Fibroblast of pulmonary artery (primary cell): ENCODE measurements at regions not wholly inside any gene's neighbourhood (a gene's known extent, or its start where the extent isn't known, plus 50 kb on each side); places are given as distances from the start of the nearest gene placed in this dataset.

Experiments
- DNase-seq: peaks from one replicate; pipeline ENCODE4 v3.0.0-alpha.2; 2010; ENCODE audit warnings: low read depth
- H3K4me3 ChIP-seq: replicated peaks from 2 replicates; pipeline ENCODE4 v1.5.1; 2011; ENCODE audit warnings: low read depth, mild to moderate bottlenecking, control low read depth, low read length, moderate library complexity
- CTCF ChIP-seq: IDR thresholded peaks from 2 replicates; pipeline ENCODE4 v1.5.1; 2011; ENCODE audit warnings: mild to moderate bottlenecking, control low read depth, low read length, inconsistent platforms; ENCODE audit errors: missing control alignments

GRCh38 chr17:73950593-73950914 is 252.9 kb upstream of the RPL38 start:
- TF ChIP-seq CTCF, result no peak
- H3K4me3 ChIP-seq, result no peak overlapping the region
- DNase-seq, result no peak

GRCh38 chr17:73952082-73952479 is 251.4 kb upstream of the RPL38 start:
- no peak for DNase-seq

GRCh38 chr17:73952480-73953205 is 250.8 kb upstream of the RPL38 start:
- TF ChIP-seq CTCF, result no peak
- no peak overlapping the region for H3K4me3 ChIP-seq
- no peak for DNase-seq

More at GRCh38 chr17:73952082-73952479, 251.4 kb upstream of the RPL38 start:
- no peak for TF ChIP-seq CTCF
- H3K4me3 ChIP-seq, result no peak overlapping the region

- TF ChIP-seq CTCF, result no peak
- H3K4me3 ChIP-seq, result no peak overlapping the region
- no peak for DNase-seq
Observed at GRCh38 chr17:73953206-73954033, 250.1 kb upstream of the RPL38 start.

GRCh38 chr17:73954951-73955350 is 248.5 kb upstream of the RPL38 start:
- no peak for TF ChIP-seq CTCF
- no peak for DNase-seq
- H3K4me3 ChIP-seq, result no peak overlapping the region

GRCh38 chr17:73955616-73956015 is 247.9 kb upstream of the RPL38 start:
- no peak for DNase-seq
- no peak overlapping the region for H3K4me3 ChIP-seq
- TF ChIP-seq CTCF, result no peak
